H1 (cell line): ENCODE measurements at regions not wholly inside any gene's neighbourhood (a gene's known extent, or its start where the extent isn't known, plus 50 kb on each side); places are given as distances from the start of the nearest gene placed in this dataset.

ENCODE experiments used
- CTCF ChIA-PET: fragments of 300-600 bp; sonication (Branson Sonifier 250); formaldehyde crosslinking; loops from one replicate; lab custom pipeline; 2021; ENCODE audit not compliant: partially characterized antibody; lab: Charles Lee
- POLR2A ChIA-PET: fragments of 300-600 bp; sonication (Branson Sonifier 250); formaldehyde crosslinking; loops from one replicate; lab custom pipeline; 2021; ENCODE audit warnings: inconsistent platforms; ENCODE audit not compliant: partially characterized antibody; lab: Charles Lee
- DNase-seq, 2 experiments: peaks; one replicate each; pipeline versions ENCODE4 v3.0.0 to v3.0.0-alpha.2; 2010 to 2022; ENCODE audit warnings: low spot score in 2 of 2, low read depth in 1 of 2, mixed read lengths in 1 of 2
- FAIRE-seq: peaks from 2 replicates; lab custom pipeline; 2011; peaks lifted over from hg19 to GRCh38; lab: Jason Lieb, UNC
- H2AFZ ChIP-seq: 2 replicates; pipeline ENCODE4 v1.8.1; 2012; ENCODE audit warnings: low read length, inconsistent platforms
- H2AK5ac ChIP-seq: 2 replicates; pipeline ENCODE4 v1.6.1; 2013; ENCODE audit warnings: low read depth, low read length
- H2BK120ac ChIP-seq: replicated peaks from 2 replicates; pipeline ENCODE3; 2013; ENCODE audit warnings: low read depth, low read length, inconsistent platforms
- H2BK12ac ChIP-seq: 2 replicates; pipeline ENCODE4 v1.6.1; 2013; ENCODE audit warnings: low read depth, low read length
- H2BK15ac ChIP-seq: 2 replicates; pipeline ENCODE4 v1.6.1; 2013; ENCODE audit warnings: low read length
- H2BK20ac ChIP-seq: 2 replicates; pipeline ENCODE4 v1.6.1; 2013; ENCODE audit warnings: low read length
- H2BK5ac ChIP-seq: 2 replicates; pipeline ENCODE4 v1.6.1; 2013; ENCODE audit warnings: low read depth, low read length
- H3K14ac ChIP-seq: 2 replicates; pipeline ENCODE4 v1.6.1; 2013; ENCODE audit warnings: inconsistent platforms; ENCODE audit not compliant: insufficient read length
- H3K18ac ChIP-seq: 2 replicates; pipeline ENCODE4 v1.6.1; 2013; ENCODE audit warnings: low read length; ENCODE audit errors: extremely low read depth
- H3K23ac ChIP-seq: 2 replicates; pipeline ENCODE4 v1.6.1; 2013; ENCODE audit warnings: inconsistent platforms; ENCODE audit not compliant: insufficient read length
- H3K23me2 ChIP-seq: 2 replicates; pipeline ENCODE4 v1.6.1; 2013; ENCODE audit warnings: low read depth, low read length
- H3K27ac ChIP-seq: 2 replicates; pipeline ENCODE4 v1.6.1; 2011; ENCODE audit warnings: low read depth, low read length, inconsistent platforms
- H3K27me3 ChIP-seq, 4 experiments: replicated peaks in 1 of 4; 1 replicate in 1 of 4; 2 replicates in 3 of 4; pipeline versions ENCODE4 v1.6.1 to v1.8.1; 2011 to 2013; ENCODE audit warnings: low read length in 3 of 4, mild to moderate bottlenecking in 3 of 4, inconsistent platforms in 2 of 4, mixed read lengths in 2 of 4, moderate library complexity in 1 of 4; ENCODE audit not compliant: control insufficient read depth in 3 of 4, insufficient read depth in 3 of 4; ENCODE audit errors: extremely low read depth in 1 of 4
- H3K36me3 ChIP-seq, 4 experiments: 2 replicates each; pipeline versions ENCODE4 v1.6.1 to v1.8.1; 2011 to 2013; ENCODE audit warnings: mild to moderate bottlenecking in 4 of 4, low read length in 3 of 4, moderate library complexity in 2 of 4, control low read depth in 1 of 4, inconsistent platforms in 1 of 4; ENCODE audit not compliant: insufficient read depth in 4 of 4, control insufficient read depth in 2 of 4
- H3K4ac ChIP-seq: replicated peaks from 2 replicates; pipeline ENCODE3; 2013; ENCODE audit warnings: low read length, low read depth, mixed read lengths, inconsistent platforms; ENCODE audit not compliant: insufficient read length
- H3K4me1 ChIP-seq, 4 experiments: replicated peaks in 1 of 4; 1 replicate in 1 of 4; 2 replicates in 3 of 4; pipeline versions ENCODE4 v1.6.1 to v1.8.1; 2011 to 2013; ENCODE audit warnings: low read length in 3 of 4, inconsistent platforms in 2 of 4, mixed read lengths in 1 of 4; ENCODE audit not compliant: insufficient read depth in 4 of 4, control insufficient read depth in 3 of 4
- H3K4me2 ChIP-seq, 2 experiments: 2 replicates each; pipeline versions ENCODE4 v1.6.1 to v1.8.1; 2011 to 2013; ENCODE audit warnings: low read depth in 2 of 2, low read length in 2 of 2, control low read depth in 1 of 2, inconsistent platforms in 1 of 2, mild to moderate bottlenecking in 1 of 2; ENCODE audit not compliant: insufficient read depth in 1 of 2
- H3K4me3 ChIP-seq, 4 experiments: fragments of 200-600, 300-600 bp in 1 of 4; sonication (generic), shearing (Covaris generic), sonication (Bioruptor Twin) in 1 of 4; 2 replicates each; pipeline versions ENCODE4 v1.5.1 to v1.8.1; 2011 to 2016; ENCODE audit warnings: low read length in 4 of 4, low read depth in 3 of 4, control low read depth in 2 of 4, inconsistent platforms in 2 of 4, mild to moderate bottlenecking in 2 of 4, mixed read lengths in 1 of 4, moderate library complexity in 1 of 4; ENCODE audit not compliant: insufficient read depth in 2 of 4; ENCODE audit errors: extremely low read depth in 1 of 4
- H3K56ac ChIP-seq: replicated peaks from 2 replicates; pipeline ENCODE3; 2013; ENCODE audit warnings: low read depth, mild to moderate bottlenecking, mixed read lengths, low read length, inconsistent platforms; ENCODE audit not compliant: insufficient read length
- H3K79me1 ChIP-seq: 2 replicates; pipeline ENCODE4 v1.6.1; 2013; ENCODE audit warnings: low read depth, low read length, control low read depth
- H3K79me2 ChIP-seq, 2 experiments: 2 replicates each; pipeline versions ENCODE4 v1.6.1 to v1.8.1; 2012 to 2013; ENCODE audit warnings: low read length in 2 of 2, mild to moderate bottlenecking in 2 of 2, inconsistent platforms in 1 of 2; ENCODE audit not compliant: insufficient read depth in 2 of 2, control insufficient read depth in 1 of 2
- H3K9ac ChIP-seq, 4 experiments: replicated peaks in 1 of 4; 1 replicate in 1 of 4; 2 replicates in 3 of 4; pipeline versions ENCODE4 v1.6.1 to v1.8.1; 2011 to 2013; ENCODE audit warnings: low read depth in 3 of 4, low read length in 3 of 4, control low read depth in 2 of 4, mild to moderate bottlenecking in 2 of 4, moderate library complexity in 2 of 4, inconsistent platforms in 1 of 4; ENCODE audit errors: extremely low read depth in 1 of 4
- H3K9me3 ChIP-seq, 2 experiments: 2 replicates each; pipeline versions ENCODE4 v1.6.1 to v1.8.1; 2012 to 2013; ENCODE audit warnings: mild to moderate bottlenecking in 2 of 2, moderate library complexity in 2 of 2, control low read depth in 1 of 2, inconsistent platforms in 1 of 2, low read depth in 1 of 2, low read length in 1 of 2, mixed read lengths in 1 of 2; ENCODE audit not compliant: insufficient read depth in 2 of 2
- H4K20me1 ChIP-seq, 2 experiments: replicated peaks in 1 of 2; 2 replicates each; pipeline versions ENCODE3 to v1.8.1; 2011 to 2013; ENCODE audit warnings: inconsistent platforms in 2 of 2, low read length in 2 of 2, mild to moderate bottlenecking in 1 of 2; ENCODE audit not compliant: insufficient read depth in 2 of 2, control insufficient read depth in 1 of 2
- H4K5ac ChIP-seq: 2 replicates; pipeline ENCODE4 v1.6.1; 2013; ENCODE audit warnings: low read length, low read depth, mixed read lengths, inconsistent platforms; ENCODE audit not compliant: insufficient read length
- H4K8ac ChIP-seq: 2 replicates; pipeline ENCODE4 v1.8.0; 2013; ENCODE audit warnings: mild to moderate bottlenecking, moderate library complexity, low read length, inconsistent platforms; ENCODE audit not compliant: insufficient read depth; ENCODE audit errors: extremely low read depth
- H4K91ac ChIP-seq: replicated peaks from 2 replicates; pipeline ENCODE3; 2013; ENCODE audit warnings: low read length, mixed read lengths, inconsistent platforms; ENCODE audit not compliant: insufficient read length
- BACH1 ChIP-seq: IDR thresholded peaks from 2 replicates; pipeline ENCODE4 v1.6.1; 2012; ENCODE audit warnings: low read length, improper control_type of control experiment
- BRCA1 ChIP-seq: IDR thresholded peaks from 2 replicates; pipeline ENCODE4 v1.6.1; 2012; ENCODE audit warnings: low read depth, low read length, improper control_type of control experiment
- CREB1 ChIP-seq: IDR thresholded peaks from 2 replicates; pipeline ENCODE4 v1.6.1; 2012; ENCODE audit warnings: inconsistent platforms
- HDAC2 ChIP-seq, 2 experiments: fragments of 300-600 bp in 1 of 2; sonication (generic) in 1 of 2; IDR thresholded peaks; 2 replicates each; pipeline ENCODE4 v1.6.1; 2011 to 2012; ENCODE audit warnings: low read depth in 2 of 2, low read length in 2 of 2, mild to moderate bottlenecking in 2 of 2, moderate library complexity in 2 of 2, borderline replicate concordance in 1 of 2, inconsistent platforms in 1 of 2
- NANOG ChIP-seq: IDR thresholded peaks from 2 replicates; pipeline ENCODE4 v1.6.1; 2011; ENCODE audit warnings: low read length, low read depth, mild to moderate bottlenecking, inconsistent platforms; ENCODE audit not compliant: insufficient read depth, poor library complexity, severe bottlenecking
- NRF1 ChIP-seq: IDR thresholded peaks from 2 replicates; pipeline ENCODE4 v1.6.1; 2011; ENCODE audit warnings: mild to moderate bottlenecking, low read depth, low read length, improper control_type of control experiment
- POLR2A ChIP-seq, 2 experiments: IDR thresholded peaks; 1 replicate in 1 of 2; 2 replicates in 1 of 2; pipeline ENCODE4 v1.6.1; 2011; ENCODE audit warnings: low read depth in 2 of 2, low read length in 2 of 2, mild to moderate bottlenecking in 2 of 2; ENCODE audit errors: control extremely low read depth in 1 of 2
- SIRT6 ChIP-seq: IDR thresholded peaks from one replicate; pipeline ENCODE4 v1.7.1; 2012; ENCODE audit warnings: low read length, inconsistent platforms
- SIX5 ChIP-seq: IDR thresholded peaks from 2 replicates; pipeline ENCODE4 v1.6.1; 2011; ENCODE audit warnings: mild to moderate bottlenecking, low read depth, low read length
- SP2 ChIP-seq: IDR thresholded peaks from 2 replicates; pipeline ENCODE4 v1.6.1; 2012; ENCODE audit warnings: mild to moderate bottlenecking, low read length, inconsistent platforms
- TBP ChIP-seq: IDR thresholded peaks from 2 replicates; pipeline ENCODE4 v1.6.1; 2011; ENCODE audit warnings: low read depth, low read length, improper control_type of control experiment
- TCF12 ChIP-seq: IDR thresholded peaks from 2 replicates; pipeline ENCODE4 v1.6.1; 2011; ENCODE audit warnings: low read depth, mild to moderate bottlenecking, low read length
- YY1 ChIP-seq: IDR thresholded peaks from 2 replicates; pipeline ENCODE4 v1.6.1; 2011; ENCODE audit warnings: low read depth, mild to moderate bottlenecking, low read length
- ZNF274 ChIP-seq: IDR thresholded peaks from 2 replicates; pipeline ENCODE4 v1.7.0; 2012; ENCODE audit warnings: low read length, borderline replicate concordance; ENCODE audit errors: extremely low read depth
- WGBS, 2 experiments: shearing (Covaris generic) in 1 of 2; methylation state at CpG; one replicate each; pipeline versions ENCODE4 v1.1.6 to v1.1.7; 2013 to 2015; ENCODE audit warnings: low lambda C conversion rate in 2 of 2, mixed read lengths in 2 of 2, inconsistent platforms in 1 of 2, low coverage in 1 of 2, missing lambda C conversion rate in 1 of 2; ENCODE audit not compliant: insufficient replicate concordance in 2 of 2, insufficient coverage in 1 of 2, insufficient read length in 1 of 2; ENCODE audit errors: extremely low coverage in 1 of 2, missing lambda C conversion rate in 1 of 2; 5-methylcytosine and 5-hydroxymethylcytosine counted together

- Histone ChIP-seq H3K4me2 (no peak overlapping the region), H3K23ac (no peak overlapping the region), H3K4ac (no peak overlapping the region), H3K9me3 (no peaks in the 10 kb centered on the region; a peak in 2 of 4 replicates), H2BK20ac (no peak overlapping the region), H3K56ac (no peak overlapping the region), H2BK120ac (no peak overlapping the region), H2BK12ac (no peak overlapping the region), H2AK5ac (no peak overlapping the region), H3K79me1 (no peaks in the 10 kb centered on the region), H3K4me3 (no peak overlapping the region), H4K91ac (no peak overlapping the region), H3K9ac (no peak overlapping the region), H3K27ac (no peak overlapping the region), H3K14ac (no peak overlapping the region), H4K20me1 (no peaks in the 10 kb centered on the region), H2BK5ac (no peak overlapping the region), H3K79me2 (no peaks in the 10 kb centered on the region), H3K36me3 (no peaks in the 10 kb centered on the region), H2AFZ (no peak overlapping the region), H3K23me2 (no peaks in the 10 kb centered on the region), H3K18ac (no peak overlapping the region), H3K4me1 (no peaks in the 10 kb centered on the region), H4K5ac (no peak overlapping the region), H2BK15ac (no peak overlapping the region), H4K8ac (no peak overlapping the region), H3K27me3 (no peaks in the 10 kb centered on the region)
- FAIRE-seq (no peak), DNase-seq (no peak)
- ChIA-PET POLR2A (no interaction called here), CTCF (no interaction called here)
- 83% methylated on average over 2 of the region's 2 CpGs; no CpG with 5 or more reads in 1 of the 2 experiments for WGBS, 2 experiments
- TF ChIP-seq NANOG (no peak), NRF1 (no peak), TBP (no peak), SP2 (no peak), POLR2A (IDR thresholded peaks at IDR 0.05; ENCODE audit: control extremely low read depth in 1 of 2, low read depth in 2 of 2, low read length in 2 of 2) (no peak), SIX5 (no peak), ZNF274 (no peak), TCF12 (no peak), HDAC2 (IDR thresholded peaks at IDR 0.05; ENCODE audit: borderline replicate concordance in 1 of 2, low read depth in 2 of 2, low read length in 2 of 2) (no peak), CREB1 (no peak), SIRT6 (no peak), YY1 (no peak), BRCA1 (no peak), BACH1 (no peak)
Observed at GRCh38 chr18:73479477-73479876, 611.7 kb upstream of the NETO1 start.
